ENCODE measurements at regions not wholly inside any gene's neighbourhood (a gene's known extent, or its start where the extent isn't known, plus 50 kb on each side); places are given as distances from the start of the nearest gene placed in this dataset.

GRCh38 chr13:63463782-63464610 lies 2048.3 kb upstream of the PCDH20 start:
- no peak for TF ChIP-seq FOXP4 (CRISPR knock-in tag; IDR thresholded peaks at IDR 0.05)
- no peak for TF ChIP-seq USF2 (CRISPR knock-in tag; IDR thresholded peaks at IDR 0.05)
- TF ChIP-seq CTCF (IDR thresholded peaks at IDR 0.05) = no peak
- no peak for TF ChIP-seq ESRRA (CRISPR knock-in tag; IDR thresholded peaks at IDR 0.05; ENCODE audit: borderline replicate concordance)
- TF ChIP-seq JUN (CRISPR knock-in tag; IDR thresholded peaks at IDR 0.05) = no peak
- TF ChIP-seq MAX (CRISPR knock-in tag; IDR thresholded peaks at IDR 0.05) = no peak
- TF ChIP-seq USF1 (CRISPR knock-in tag; IDR thresholded peaks at IDR 0.05) = no peak
- TF ChIP-seq TEAD4 (CRISPR knock-in tag; IDR thresholded peaks at IDR 0.05) = no peak
- TF ChIP-seq ZNF232 (CRISPR knock-in tag; IDR thresholded peaks at IDR 0.05) = no peak
- TF ChIP-seq ATF1 (CRISPR knock-in tag; IDR thresholded peaks at IDR 0.05) = no peak
- TF ChIP-seq NR2C2 (CRISPR knock-in tag; IDR thresholded peaks at IDR 0.05) = no peak
- TF ChIP-seq MXD4 (CRISPR knock-in tag; IDR thresholded peaks at IDR 0.05; ENCODE audit: borderline replicate concordance) = no peak
- TF ChIP-seq AFF4 (CRISPR knock-in tag; IDR thresholded peaks at IDR 0.05; ENCODE audit: borderline replicate concordance) = no peak
- TF ChIP-seq TP53 (CRISPR knock-in tag; IDR thresholded peaks at IDR 0.05) = no peak
